DND-41 (cell line): ENCODE measurements at regions not wholly inside any gene's neighbourhood (a gene's known extent, or its start where the extent isn't known, plus 50 kb on each side); places are given as distances from the start of the nearest gene placed in this dataset.

ENCODE experiments used
- ATAC-seq: fragments of 200-7000 bp; cut with Tn5 transposase; 3 replicates; pipeline ENCODE4 v1.9.1; 2021; ENCODE audit warnings: low read depth; ENCODE audit not compliant: insufficient read depth
- DNase-seq: peaks from one replicate; pipeline ENCODE4 v3.0.0-alpha.2; 2020
- H2AFZ ChIP-seq: 2 replicates; pipeline ENCODE4 v1.6.0; 2012; ENCODE audit warnings: low read depth, low read length
- H3K27ac ChIP-seq: 2 replicates; pipeline ENCODE4 v1.5.1; 2012; ENCODE audit warnings: low read length, inconsistent platforms
- H3K27me3 ChIP-seq: fragments of 200-600 bp; sonication (generic); 2 replicates; pipeline ENCODE4 v1.6.0; 2012; ENCODE audit warnings: low read length, mild to moderate bottlenecking, inconsistent platforms; ENCODE audit not compliant: insufficient read depth, poor library complexity
- H3K36me3 ChIP-seq: 2 replicates; pipeline ENCODE4 v1.5.1; 2012; ENCODE audit warnings: low read length, inconsistent platforms; ENCODE audit not compliant: insufficient read depth
- H3K4me1 ChIP-seq: 2 replicates; pipeline ENCODE4 v1.5.1; 2012; ENCODE audit warnings: mild to moderate bottlenecking, low read length; ENCODE audit not compliant: insufficient read depth
- H3K4me2 ChIP-seq: 2 replicates; pipeline ENCODE4 v1.6.0; 2012; ENCODE audit warnings: mild to moderate bottlenecking, moderate library complexity, low read length, inconsistent platforms; ENCODE audit not compliant: insufficient read depth
- H3K4me3 ChIP-seq, 2 experiments: fragments of 200-600 bp in 1 of 2; shearing (Covaris generic) in 1 of 2; 2 replicates each; pipeline ENCODE4 v1.5.1; 2012 to 2016; ENCODE audit warnings: inconsistent platforms in 2 of 2, low read length in 2 of 2, mild to moderate bottlenecking in 2 of 2, low read depth in 1 of 2, moderate library complexity in 1 of 2
- H3K79me2 ChIP-seq: 2 replicates; pipeline ENCODE4 v1.6.0; 2012; ENCODE audit warnings: low read length, inconsistent platforms; ENCODE audit not compliant: insufficient read depth
- H3K9ac ChIP-seq: 2 replicates; pipeline ENCODE4 v1.6.0; 2012; ENCODE audit warnings: low read depth, mild to moderate bottlenecking, inconsistent platforms, low read length, moderate library complexity
- H3K9me3 ChIP-seq: 2 replicates; pipeline ENCODE4 v1.5.1; 2012; ENCODE audit warnings: low read length, moderate library complexity, mild to moderate bottlenecking, inconsistent platforms; ENCODE audit not compliant: insufficient read depth, severe bottlenecking
- H4K20me1 ChIP-seq: 2 replicates; pipeline ENCODE4 v1.6.0; 2012; ENCODE audit warnings: low read length; ENCODE audit not compliant: insufficient read depth
- EZH2 ChIP-seq: IDR thresholded peaks from 3 replicates; pipeline ENCODE4 v1.6.1; 2012; ENCODE audit warnings: borderline replicate concordance, low read depth, mild to moderate bottlenecking, moderate library complexity, low read length, inconsistent platforms; ENCODE audit not compliant: severe bottlenecking
- TF ChIP-seq, protein P1 (sequence below): IDR thresholded peaks from 2 replicates; pipeline ENCODE4 v1.5.1; 2012; ENCODE audit warnings: borderline replicate concordance, low read length, moderate library complexity, mild to moderate bottlenecking; ENCODE audit not compliant: poor library complexity, severe bottlenecking; ENCODE audit errors: extremely low read depth

DNA sequence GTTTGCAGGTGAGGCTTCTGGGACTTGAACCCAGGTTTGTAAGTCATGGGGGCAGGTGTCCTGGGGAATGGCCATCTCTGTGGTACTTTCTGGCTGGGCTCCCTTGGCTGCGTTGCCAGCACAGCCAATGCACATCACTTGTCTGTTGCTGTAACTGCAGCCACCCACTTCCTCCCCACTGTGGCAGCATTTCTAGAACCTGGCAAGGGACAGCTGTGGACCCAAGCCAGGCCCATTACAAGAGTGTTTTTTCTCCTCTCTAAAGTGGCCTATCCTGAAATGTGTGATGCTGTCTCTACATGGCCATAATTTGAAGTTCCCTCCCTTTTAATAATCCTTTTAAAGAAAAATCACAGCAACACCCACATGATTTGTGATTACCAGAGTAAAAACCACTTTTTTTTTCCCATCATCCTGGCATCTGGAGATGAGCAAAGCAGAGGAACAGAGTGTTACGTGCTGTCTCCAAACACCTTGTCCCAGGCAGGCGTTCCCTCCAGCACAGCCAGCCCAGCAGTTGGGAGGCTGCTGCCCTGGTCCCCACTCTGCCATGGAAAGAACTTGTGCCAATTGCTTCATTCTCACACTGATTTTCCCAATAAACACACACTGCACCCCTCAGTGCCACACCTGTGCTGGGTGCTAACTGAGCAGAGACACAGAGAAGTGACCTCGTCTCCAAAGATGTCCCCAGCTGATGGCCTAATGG, 360.6 kb upstream of the USP24 start:
- no peaks in the 10 kb centered on the region for H3K4me1 ChIP-seq
- H3K9ac ChIP-seq: no peak overlapping the region
- no peaks in the 10 kb centered on the region for H3K79me2 ChIP-seq
- no peak overlapping the region for H3K4me2 ChIP-seq
- no peaks in the 10 kb centered on the region for H4K20me1 ChIP-seq
- no peaks in the 10 kb centered on the region for H3K36me3 ChIP-seq
- ATAC-seq (no peak), DNase-seq (no peak)
- no peaks in the 10 kb centered on the region for H3K9me3 ChIP-seq
- H2AFZ ChIP-seq: no peak overlapping the region
- no peaks in the 10 kb centered on the region for H3K27me3 ChIP-seq
- no peak overlapping the region for H3K27ac ChIP-seq
- TF ChIP-seq, protein P1, sequence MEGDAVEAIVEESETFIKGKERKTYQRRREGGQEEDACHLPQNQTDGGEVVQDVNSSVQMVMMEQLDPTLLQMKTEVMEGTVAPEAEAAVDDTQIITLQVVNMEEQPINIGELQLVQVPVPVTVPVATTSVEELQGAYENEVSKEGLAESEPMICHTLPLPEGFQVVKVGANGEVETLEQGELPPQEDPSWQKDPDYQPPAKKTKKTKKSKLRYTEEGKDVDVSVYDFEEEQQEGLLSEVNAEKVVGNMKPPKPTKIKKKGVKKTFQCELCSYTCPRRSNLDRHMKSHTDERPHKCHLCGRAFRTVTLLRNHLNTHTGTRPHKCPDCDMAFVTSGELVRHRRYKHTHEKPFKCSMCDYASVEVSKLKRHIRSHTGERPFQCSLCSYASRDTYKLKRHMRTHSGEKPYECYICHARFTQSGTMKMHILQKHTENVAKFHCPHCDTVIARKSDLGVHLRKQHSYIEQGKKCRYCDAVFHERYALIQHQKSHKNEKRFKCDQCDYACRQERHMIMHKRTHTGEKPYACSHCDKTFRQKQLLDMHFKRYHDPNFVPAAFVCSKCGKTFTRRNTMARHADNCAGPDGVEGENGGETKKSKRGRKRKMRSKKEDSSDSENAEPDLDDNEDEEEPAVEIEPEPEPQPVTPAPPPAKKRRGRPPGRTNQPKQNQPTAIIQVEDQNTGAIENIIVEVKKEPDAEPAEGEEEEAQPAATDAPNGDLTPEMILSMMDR: no peak
- TF ChIP-seq EZH2: no peak
- no peak overlapping the region for H3K4me3 ChIP-seq

DNA sequence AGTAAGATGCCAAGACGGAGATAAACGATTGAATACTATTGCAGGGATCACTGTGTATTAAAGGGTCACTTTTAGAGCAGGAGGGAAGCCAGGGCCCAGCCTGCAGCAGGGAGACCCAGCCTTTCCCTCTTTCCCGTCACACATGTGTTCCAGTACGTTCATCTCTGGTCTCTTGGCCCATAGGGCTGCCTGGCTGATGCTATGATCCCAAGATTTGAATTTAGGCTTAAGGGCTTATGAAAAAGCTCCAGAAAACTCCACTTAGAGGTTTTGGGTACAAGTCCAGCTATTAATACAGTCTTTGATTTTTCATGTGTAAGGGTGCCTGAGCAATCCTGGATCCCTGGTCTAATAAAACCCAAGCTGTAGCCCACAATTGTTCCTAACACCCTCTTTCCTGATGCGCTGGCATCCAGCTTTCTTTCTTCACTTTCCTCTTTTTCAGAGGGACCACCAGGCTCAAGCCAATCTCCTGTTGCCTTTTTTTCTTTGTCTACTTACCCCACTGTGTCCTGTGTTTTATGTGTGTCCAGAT, 359.6 kb upstream of the USP24 start:
- no peak overlapping the region for H2AFZ ChIP-seq
- H3K9ac ChIP-seq: no peak overlapping the region
- H3K27me3 ChIP-seq: no peaks in the 10 kb centered on the region
- DNase-seq (no peak), ATAC-seq (no peak)
- no peaks in the 10 kb centered on the region for H3K9me3 ChIP-seq
- H3K36me3 ChIP-seq: no peaks in the 10 kb centered on the region
- TF ChIP-seq, protein P1: no peak
- no peak for TF ChIP-seq EZH2
- no peaks in the 10 kb centered on the region for H3K79me2 ChIP-seq
- no peak overlapping the region for H3K4me2 ChIP-seq
- H3K4me3 ChIP-seq: no peak overlapping the region
- no peak overlapping the region for H3K27ac ChIP-seq
- no peaks in the 10 kb centered on the region for H3K4me1 ChIP-seq
- H4K20me1 ChIP-seq: no peaks in the 10 kb centered on the region

DNA sequence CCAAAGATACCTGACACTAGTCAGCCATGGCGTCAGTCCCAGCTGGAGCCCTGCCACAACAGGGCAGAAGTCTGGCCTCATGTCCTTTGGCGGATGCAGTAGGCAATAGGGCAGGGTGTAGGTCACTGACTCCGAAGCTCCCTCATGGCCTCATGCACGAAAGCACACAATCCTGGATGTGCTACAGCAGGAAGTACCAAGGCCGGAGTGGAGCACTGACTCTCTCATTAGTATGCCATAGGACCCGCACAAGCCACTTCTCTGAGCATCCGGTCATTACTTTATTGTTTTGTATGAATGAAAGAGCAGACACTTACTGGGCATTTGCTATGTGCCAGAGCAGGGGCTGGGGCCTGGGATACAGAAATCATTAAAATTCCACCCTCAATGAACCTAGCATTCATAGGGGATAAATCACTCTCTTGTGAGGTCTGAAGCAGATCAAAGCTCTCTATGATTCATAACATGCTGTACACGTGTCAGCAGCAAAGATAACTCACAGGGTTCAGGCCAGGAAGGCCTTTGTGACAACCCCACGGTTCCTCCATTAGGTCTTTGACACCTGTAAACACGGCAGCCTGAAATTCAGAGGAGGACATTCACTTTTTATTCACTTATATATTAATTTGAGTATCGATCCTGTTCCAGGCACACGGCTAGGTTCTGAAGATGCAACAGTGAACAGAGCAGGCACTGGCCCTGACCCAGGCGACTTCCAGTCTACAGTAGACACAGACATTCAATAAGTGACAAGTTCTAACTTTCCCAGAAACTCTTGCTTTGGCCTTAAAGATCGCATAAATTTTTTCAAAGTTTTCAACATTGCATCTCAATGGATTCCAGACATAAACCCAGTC, 357.9 kb upstream of the USP24 start:
- TF ChIP-seq, protein P1: no peak
- no peak for TF ChIP-seq EZH2
- DNase-seq: no peak

More for the DNA sequence above, 357.9 kb upstream of the USP24 start:
- no peak overlapping the region for H3K4me2 ChIP-seq
- H3K9me3 ChIP-seq: no peaks in the 10 kb centered on the region
- no peaks in the 10 kb centered on the region for H3K27me3 ChIP-seq
- no peaks in the 10 kb centered on the region for H3K4me1 ChIP-seq
- H3K36me3 ChIP-seq: no peaks in the 10 kb centered on the region
- ATAC-seq: no peak
- H2AFZ ChIP-seq: no peak overlapping the region
- H3K4me3 ChIP-seq: no peak overlapping the region
- no peaks in the 10 kb centered on the region for H3K79me2 ChIP-seq
- no peaks in the 10 kb centered on the region for H4K20me1 ChIP-seq
- no peak overlapping the region for H3K27ac ChIP-seq
- no peak overlapping the region for H3K9ac ChIP-seq
